Ishikawa (cell line): ENCODE measurements at regions not wholly inside any gene's neighbourhood (a gene's known extent, or its start where the extent isn't known, plus 50 kb on each side); places are given as distances from the start of the nearest gene placed in this dataset.

Source experiments
- CEBPB ChIP-seq: IDR thresholded peaks from 2 replicates; pipeline ENCODE4 v1.6.1; 2012
- CREB1 ChIP-seq: IDR thresholded peaks from 2 replicates; pipeline ENCODE4 v1.6.1; 2012; ENCODE audit warnings: low read depth
- EGR1 ChIP-seq: IDR thresholded peaks from 2 replicates; pipeline ENCODE4 v1.6.1; 2012
- EP300 ChIP-seq: IDR thresholded peaks from 2 replicates; pipeline ENCODE4 v1.6.1; 2012; ENCODE audit warnings: borderline replicate concordance
- FOXM1 ChIP-seq: IDR thresholded peaks from 2 replicates; pipeline ENCODE4 v1.6.1; 2012; ENCODE audit warnings: low read depth, borderline replicate concordance
- MAX ChIP-seq: IDR thresholded peaks from 2 replicates; pipeline ENCODE4 v1.6.1; 2012
- NFIC ChIP-seq: IDR thresholded peaks from 2 replicates; pipeline ENCODE4 v1.6.1; 2012
- RAD21 ChIP-seq: IDR thresholded peaks from 2 replicates; pipeline ENCODE4 v1.6.1; 2012; ENCODE audit warnings: low read depth
- REST ChIP-seq: IDR thresholded peaks from 2 replicates; pipeline ENCODE4 v1.6.1; 2012; ENCODE audit warnings: low read depth, mild to moderate bottlenecking
- TAF1 ChIP-seq: IDR thresholded peaks from 2 replicates; pipeline ENCODE4 v1.6.1; 2012; ENCODE audit warnings: low read depth, mild to moderate bottlenecking
- TCF12 ChIP-seq: IDR thresholded peaks from 2 replicates; pipeline ENCODE4 v1.6.1; 2012; ENCODE audit warnings: low read depth
- USF1 ChIP-seq: IDR thresholded peaks from 2 replicates; pipeline ENCODE4 v1.6.1; 2012
- YY1 ChIP-seq: IDR thresholded peaks from 2 replicates; pipeline ENCODE4 v1.6.1; 2012; ENCODE audit warnings: low read depth
- ZBTB7A ChIP-seq: IDR thresholded peaks from 2 replicates; pipeline ENCODE4 v1.6.1; 2012; ENCODE audit warnings: low read depth

- no peak for TF ChIP-seq TAF1
- TF ChIP-seq NFIC, result no peak
Observed at GRCh38 chr18:51637881-51638280, 440.4 kb upstream of the MEX3C start.

- TF ChIP-seq YY1, result no peak
- TF ChIP-seq TAF1, result no peak
- TF ChIP-seq REST, result no peak
- no peak for TF ChIP-seq CEBPB
- no peak for TF ChIP-seq CREB1
- no peak for TF ChIP-seq TCF12
- TF ChIP-seq MAX, result no peak
- no peak for TF ChIP-seq ZBTB7A
- TF ChIP-seq NFIC, result no peak
- no peak for TF ChIP-seq FOXM1
- TF ChIP-seq EP300, result no peak
- TF ChIP-seq EGR1, result no peak
- no peak for TF ChIP-seq RAD21
Observed at GRCh38 chr18:51639541-51639940, 442.1 kb upstream of the MEX3C start.

GRCh38 chr18:51643483-51643882, 446.0 kb upstream of the MEX3C start:
- TF ChIP-seq ZBTB7A, result no peak
- no peak for TF ChIP-seq MAX
- TF ChIP-seq REST, result no peak
- no peak for TF ChIP-seq YY1
- TF ChIP-seq EGR1, result no peak

- TF ChIP-seq CREB1 (no peak), REST (peak; percentile 35; the same call in 1 of the 2 replicates)
Observed at GRCh38 chr18:51645607-51646006, 448.1 kb upstream of the MEX3C start.

- TF ChIP-seq USF1, result no peak
- TF ChIP-seq EP300, result no peak
- no peak for TF ChIP-seq YY1
- TF ChIP-seq TCF12, result no peak
- no peak for TF ChIP-seq RAD21
- TF ChIP-seq MAX, result no peak
- TF ChIP-seq REST, result no peak
Observed at GRCh38 chr18:51647346-51647745, 449.9 kb upstream of the MEX3C start.
